HG03064 (cell line): ENCODE measurements at regions not wholly inside any gene's neighbourhood (a gene's known extent, or its start where the extent isn't known, plus 50 kb on each side); places are given as distances from the start of the nearest gene placed in this dataset.

Source experiments
- ATAC-seq: cut with Tn5 transposase; IDR thresholded peaks from one replicate; pipeline ENCODE4 v1.9.1; 2021; ENCODE audit warnings: low read depth; ENCODE audit not compliant: unreplicated experiment

- ATAC-seq, result no peak
Observed at GRCh38 chr18:41553716-41554115, 401.3 kb upstream of the PIK3C3 start.

- no peak for ATAC-seq
Observed at GRCh38 chr18:41548521-41549260, 406.3 kb upstream of the PIK3C3 start.

GRCh38 chr18:41545091-41545888, 409.7 kb upstream of the PIK3C3 start:
- no peak for ATAC-seq

GRCh38 chr18:41543815-41544214, 411.2 kb upstream of the PIK3C3 start:
- ATAC-seq, result no peak

GRCh38 chr18:41540237-41540871, 414.7 kb upstream of the PIK3C3 start:
- ATAC-seq, result no peak

GRCh38 chr18:41538751-41539150, 416.3 kb upstream of the PIK3C3 start:
- no peak for ATAC-seq

- ATAC-seq, result no peak
Observed at GRCh38 chr18:41537666-41538065, 417.4 kb upstream of the PIK3C3 start.

- no peak for ATAC-seq
Observed at GRCh38 chr18:41532344-41533086, 422.5 kb upstream of the PIK3C3 start.

- ATAC-seq, result no peak
Observed at GRCh38 chr18:41530970-41531369, 424.1 kb upstream of the PIK3C3 start.

- ATAC-seq, result no peak
Observed at GRCh38 chr18:41529093-41529492, 425.9 kb upstream of the PIK3C3 start.

- ATAC-seq, result no peak
Observed at GRCh38 chr18:41526054-41526453, 429.0 kb upstream of the PIK3C3 start.

GRCh38 chr18:41524674-41525470, 430.2 kb upstream of the PIK3C3 start:
- no peak for ATAC-seq

GRCh38 chr18:41517142-41517541, 437.9 kb upstream of the PIK3C3 start:
- ATAC-seq, result no peak

- ATAC-seq, result no peak
Observed at GRCh38 chr18:41513438-41513837, 441.6 kb upstream of the PIK3C3 start.

- no peak for ATAC-seq
Observed at GRCh38 chr18:41504316-41504715, 450.7 kb upstream of the PIK3C3 start.

GRCh38 chr18:41501848-41502247, 453.2 kb upstream of the PIK3C3 start:
- no peak for ATAC-seq

- ATAC-seq, result no peak
Observed at GRCh38 chr18:41499345-41499744, 455.7 kb upstream of the PIK3C3 start.

GRCh38 chr18:41490861-41491260, 464.2 kb upstream of the PIK3C3 start:
- no peak for ATAC-seq

GRCh38 chr18:41486575-41486974, 468.5 kb upstream of the PIK3C3 start:
- ATAC-seq, result no peak

- no peak for ATAC-seq
Observed at GRCh38 chr18:41484069-41484468, 471.0 kb upstream of the PIK3C3 start.
